DOHH2 (cell line): ENCODE measurements at regions not wholly inside any gene's neighbourhood (a gene's known extent, or its start where the extent isn't known, plus 50 kb on each side); places are given as distances from the start of the nearest gene placed in this dataset.

Source experiments
- H3F3A ChIP-seq: fragments of 200-600 bp; sonication (generic), shearing (Covaris generic); 2 replicates; pipeline ENCODE4 v1.6.0; 2016; ENCODE audit warnings: antibody characterized with exemption, mild to moderate bottlenecking; ENCODE audit not compliant: control insufficient read depth, insufficient read depth
- H3K27ac ChIP-seq: fragments of 200-600 bp; sonication (generic); 2 replicates; pipeline ENCODE4 v1.5.1; 2014; ENCODE audit warnings: low read depth, mild to moderate bottlenecking, low read length, moderate library complexity
- H3K27me3 ChIP-seq: fragments of 200-600 bp; sonication (generic); 2 replicates; pipeline ENCODE4 v1.6.1; 2014; ENCODE audit warnings: mild to moderate bottlenecking, low read length, mixed read lengths; ENCODE audit not compliant: control insufficient read depth
- H3K36me3 ChIP-seq: fragments of 200-600 bp; sonication (generic); 2 replicates; pipeline ENCODE4 v1.6.1; 2014; ENCODE audit warnings: mild to moderate bottlenecking, low read length, moderate library complexity, mixed read lengths; ENCODE audit not compliant: control insufficient read depth
- H3K4me1 ChIP-seq: fragments of 200-600 bp; sonication (generic); 2 replicates; pipeline ENCODE4 v1.6.1; 2014; ENCODE audit warnings: mild to moderate bottlenecking, low read length, mixed read lengths; ENCODE audit not compliant: control insufficient read depth
- H3K4me2 ChIP-seq: fragments of 200-600 bp; sonication (generic); 2 replicates; pipeline ENCODE4 v1.6.0; 2014; ENCODE audit warnings: mild to moderate bottlenecking, low read length, moderate library complexity
- H3K4me3 ChIP-seq: fragments of 200-600 bp; sonication (generic); 2 replicates; pipeline ENCODE4 v1.5.1; 2014; ENCODE audit warnings: mild to moderate bottlenecking, low read length, mixed read lengths
- H3K79me2 ChIP-seq: fragments of 200-600 bp; sonication (generic); 2 replicates; pipeline ENCODE4 v1.6.1; 2014; ENCODE audit warnings: mild to moderate bottlenecking, low read length, mixed read lengths; ENCODE audit not compliant: control insufficient read depth
- H3K9me2 ChIP-seq: fragments of 200-600 bp; sonication (generic); replicated peaks from 2 replicates; pipeline ENCODE4 v1.6.1; 2014; ENCODE audit warnings: mild to moderate bottlenecking, low read length, mixed read lengths; ENCODE audit not compliant: control insufficient read depth
- H3K9me3 ChIP-seq: fragments of 200-600 bp; sonication (generic); 2 replicates; pipeline ENCODE4 v1.6.1; 2014; ENCODE audit warnings: antibody characterized with exemption, low read length, mixed read lengths; ENCODE audit not compliant: control insufficient read depth, insufficient read depth
- H4K20me1 ChIP-seq: fragments of 200-600 bp; sonication (generic); 2 replicates; pipeline ENCODE4 v1.6.0; 2014; ENCODE audit warnings: low read depth, mild to moderate bottlenecking, antibody characterized with exemption, low read length, moderate library complexity; ENCODE audit not compliant: control insufficient read depth, insufficient read depth
- EZH2phosphoT487 ChIP-seq: fragments of 200-600 bp; sonication (generic); IDR thresholded peaks from 2 replicates; pipeline ENCODE4 v1.6.1; 2017; ENCODE audit warnings: borderline replicate concordance, mild to moderate bottlenecking, antibody characterized with exemption, low read length, moderate library complexity, mixed read lengths
- TF ChIP-seq, protein P1 (sequence below): fragments of 200-600 bp; sonication (generic); IDR thresholded peaks from one replicate; pipeline ENCODE4 v1.5.1; 2014; ENCODE audit warnings: antibody characterized with exemption, mild to moderate bottlenecking, low read depth, low read length; ENCODE audit not compliant: poor library complexity, severe bottlenecking

GRCh38 chr12:34401659-34402227 lies 379.4 kb downstream of the ALG10 start:
- Histone ChIP-seq H3K27ac (no peak overlapping the region), H3K36me3 (no peaks in the 10 kb centered on the region), H3K27me3 (no peaks in the 10 kb centered on the region), H3K9me3 (peaks cover 59% of the 10 kb centered on the region; the same call in 1 of the 2 replicates), H3K9me2 (no peaks in the 10 kb centered on the region), H3K4me2 (no peak overlapping the region), H4K20me1 (no peaks in the 10 kb centered on the region), H3K4me3 (no peak overlapping the region), H3K4me1 (no peaks in the 10 kb centered on the region), H3K79me2 (no peaks in the 10 kb centered on the region), H3F3A (no peaks in the 10 kb centered on the region)
- TF ChIP-seq, protein P1, sequence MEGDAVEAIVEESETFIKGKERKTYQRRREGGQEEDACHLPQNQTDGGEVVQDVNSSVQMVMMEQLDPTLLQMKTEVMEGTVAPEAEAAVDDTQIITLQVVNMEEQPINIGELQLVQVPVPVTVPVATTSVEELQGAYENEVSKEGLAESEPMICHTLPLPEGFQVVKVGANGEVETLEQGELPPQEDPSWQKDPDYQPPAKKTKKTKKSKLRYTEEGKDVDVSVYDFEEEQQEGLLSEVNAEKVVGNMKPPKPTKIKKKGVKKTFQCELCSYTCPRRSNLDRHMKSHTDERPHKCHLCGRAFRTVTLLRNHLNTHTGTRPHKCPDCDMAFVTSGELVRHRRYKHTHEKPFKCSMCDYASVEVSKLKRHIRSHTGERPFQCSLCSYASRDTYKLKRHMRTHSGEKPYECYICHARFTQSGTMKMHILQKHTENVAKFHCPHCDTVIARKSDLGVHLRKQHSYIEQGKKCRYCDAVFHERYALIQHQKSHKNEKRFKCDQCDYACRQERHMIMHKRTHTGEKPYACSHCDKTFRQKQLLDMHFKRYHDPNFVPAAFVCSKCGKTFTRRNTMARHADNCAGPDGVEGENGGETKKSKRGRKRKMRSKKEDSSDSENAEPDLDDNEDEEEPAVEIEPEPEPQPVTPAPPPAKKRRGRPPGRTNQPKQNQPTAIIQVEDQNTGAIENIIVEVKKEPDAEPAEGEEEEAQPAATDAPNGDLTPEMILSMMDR, result no peak
- TF ChIP-seq EZH2phosphoT487, result no peak

GRCh38 chr12:34402228-34402898 lies 380.1 kb downstream of the ALG10 start:
- no peaks in the 10 kb centered on the region for H3K9me2 ChIP-seq
- no peaks in the 10 kb centered on the region for H3K4me1 ChIP-seq
- no peak overlapping the region for H3K4me3 ChIP-seq
- H3K79me2 ChIP-seq, result no peaks in the 10 kb centered on the region
- no peaks in the 10 kb centered on the region for H3K27me3 ChIP-seq
- H4K20me1 ChIP-seq, result no peaks in the 10 kb centered on the region
- TF ChIP-seq EZH2phosphoT487, result no peak
- TF ChIP-seq, protein P1, result no peak
- peaks cover 60% of the 10 kb centered on the region; the same call in 1 of the 2 replicates for H3K9me3 ChIP-seq
- H3K27ac ChIP-seq, result no peak overlapping the region
- H3K36me3 ChIP-seq, result no peaks in the 10 kb centered on the region
- no peaks in the 10 kb centered on the region for H3F3A ChIP-seq
- no peak overlapping the region for H3K4me2 ChIP-seq

DNA sequence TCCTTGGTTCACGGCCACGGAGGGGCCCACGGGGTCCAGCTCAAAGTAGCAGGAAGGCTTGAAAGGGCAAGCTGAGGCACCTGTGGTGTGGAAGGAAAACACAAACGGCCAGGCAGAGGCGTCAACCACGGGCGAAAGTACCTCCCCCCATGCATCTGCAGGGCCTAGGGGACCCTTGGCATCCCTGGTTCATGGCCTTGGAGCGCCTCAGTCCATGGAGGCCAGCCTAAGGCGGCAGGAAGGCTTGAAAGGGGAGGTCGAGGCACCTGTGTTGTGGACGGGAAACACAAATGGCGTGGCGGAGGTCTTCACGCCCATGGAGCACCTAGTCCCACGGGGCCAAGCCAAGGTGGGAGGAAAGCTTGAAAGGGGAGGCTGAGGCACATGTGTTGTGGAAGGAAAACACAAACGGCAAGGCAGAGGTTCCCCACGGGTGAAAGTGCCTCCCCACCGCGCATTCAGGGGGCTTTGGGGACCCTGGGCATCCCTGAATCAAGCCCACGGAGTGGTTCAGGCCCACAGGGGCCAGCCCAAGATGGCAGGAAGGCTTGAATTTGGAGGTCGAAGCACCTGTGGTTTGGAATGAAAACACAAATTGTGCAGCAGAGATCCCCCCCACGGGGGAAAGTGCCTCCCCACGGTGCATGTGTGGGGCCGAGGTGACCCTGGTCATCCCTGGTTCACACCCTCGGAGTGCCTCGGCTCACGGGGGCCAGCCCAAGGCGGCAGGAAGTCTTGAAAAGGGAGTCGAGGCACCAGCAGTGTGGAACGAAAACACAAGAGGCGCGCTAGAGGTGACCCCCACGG lies 380.8 kb downstream of the ALG10 start:
- TF ChIP-seq, protein P1, result no peak
- no peak for TF ChIP-seq EZH2phosphoT487
- Histone ChIP-seq H3K4me1 (no peaks in the 10 kb centered on the region), H3K4me3 (no peak overlapping the region), H3F3A (no peaks in the 10 kb centered on the region), H3K27ac (no peak overlapping the region), H3K9me2 (no peaks in the 10 kb centered on the region), H3K4me2 (no peak overlapping the region), H4K20me1 (no peaks in the 10 kb centered on the region), H3K27me3 (no peaks in the 10 kb centered on the region), H3K36me3 (no peaks in the 10 kb centered on the region), H3K9me3 (peaks cover 54% of the 10 kb centered on the region; the same call in 1 of the 2 replicates), H3K79me2 (no peaks in the 10 kb centered on the region)
